GM12878 (cell line): ENCODE measurements at regions not wholly inside any gene's neighbourhood (a gene's known extent, or its start where the extent isn't known, plus 50 kb on each side); places are given as distances from the start of the nearest gene placed in this dataset.

ENCODE experiments used
- ATAC-seq: fragments of 200-7000 bp; cut with Tn5 transposase; 3 replicates; pipeline ENCODE4 v1.9.1; 2020; ENCODE audit warnings: mild to moderate bottlenecking, moderate library complexity
- BruUV-seq: library from RNA; stranded (reverse); fragments of 400-500 nt; replicated peaks from 2 replicates; lab custom pipeline; 2021; lab: Mats Ljungman, UMichigan
- CTCF ChIA-PET: fragments of 300-600 bp; sonication (Branson Sonifier 250); formaldehyde crosslinking; extraction: SDS; loops from one replicate; lab custom pipeline; 2021; ENCODE audit warnings: inconsistent platforms; lab: Yijun Ruan, JAX
- POLR2A ChIA-PET: fragments of 350-600 bp; formaldehyde crosslinking; extraction: SDS; loops from one replicate; lab custom pipeline; 2021; ENCODE audit warnings: inconsistent platforms; lab: Charles Lee
- RAD21 ChIA-PET: fragments of 300-600 bp; sonication (Branson Sonifier 250); formaldehyde crosslinking; loops from one replicate; lab custom pipeline; 2023; ENCODE audit warnings: antibody characterized with exemption; ENCODE audit not compliant: unreplicated experiment; lab: Charles Lee
- SMC1A ChIA-PET: fragments of 300-600 bp; sonication (Branson Sonifier 250); formaldehyde crosslinking; loops from one replicate; lab custom pipeline; 2023; ENCODE audit not compliant: unreplicated experiment, uncharacterized antibody; lab: Charles Lee
- DNase-seq: peaks from one replicate; pipeline ENCODE4 v3.0.0-alpha.2; 2011; ENCODE audit warnings: low read depth, low spot score
- FAIRE-seq: peaks from 3 replicates; lab custom pipeline; 2011; peaks lifted over from hg19 to GRCh38; lab: Jason Lieb, UNC
- H2AFZ ChIP-seq: 2 replicates; pipeline ENCODE4 v1.6.0; 2011; ENCODE audit warnings: low read depth, low read length, control low read depth; ENCODE audit not compliant: control insufficient read depth
- H3K27ac ChIP-seq: 2 replicates; pipeline ENCODE4 v1.5.1; 2011; ENCODE audit warnings: control low read depth; ENCODE audit not compliant: control insufficient read depth, insufficient read depth
- H3K27me3 ChIP-seq, 2 experiments: replicated peaks in 1 of 2; 2 replicates each; pipeline versions ENCODE4 v1.6.0 to v1.6.1; 2011; ENCODE audit warnings: low read length in 1 of 2; ENCODE audit not compliant: control insufficient read depth in 2 of 2, insufficient read depth in 2 of 2
- H3K36me3 ChIP-seq, 2 experiments: 2 replicates each; pipeline ENCODE4 v1.5.1; 2011; ENCODE audit warnings: low read length in 1 of 2; ENCODE audit not compliant: control insufficient read depth in 2 of 2, insufficient read depth in 2 of 2
- H3K4me1 ChIP-seq: 2 replicates; pipeline ENCODE4 v1.6.1; 2011; ENCODE audit warnings: mild to moderate bottlenecking, low read length, moderate library complexity, mixed read lengths; ENCODE audit not compliant: control insufficient read depth, insufficient read depth
- H3K4me2 ChIP-seq: 2 replicates; pipeline ENCODE4 v1.6.0; 2011; ENCODE audit warnings: control low read depth; ENCODE audit not compliant: control insufficient read depth, insufficient read depth
- H3K4me3 ChIP-seq: fragments of 200-600 bp; sonication (generic); 2 replicates; pipeline ENCODE4 v1.5.1; 2016
- H3K79me2 ChIP-seq: 2 replicates; pipeline ENCODE4 v1.6.0; 2011; ENCODE audit warnings: low read length; ENCODE audit not compliant: control insufficient read depth, insufficient read depth
- H3K9ac ChIP-seq: 2 replicates; pipeline ENCODE4 v1.8.0; 2011; ENCODE audit warnings: low read length, control low read depth, mixed read lengths; ENCODE audit not compliant: control insufficient read depth, insufficient read depth
- H3K9me3 ChIP-seq: replicated peaks from 3 replicates; pipeline ENCODE4 v1.5.1; 2011; ENCODE audit warnings: mild to moderate bottlenecking, low read length; ENCODE audit not compliant: control insufficient read depth, insufficient read depth
- H4K20me1 ChIP-seq: 2 replicates; pipeline ENCODE4 v1.6.0; 2011; ENCODE audit not compliant: control insufficient read depth, insufficient read depth
- BRCA1 ChIP-seq: IDR thresholded peaks from 2 replicates; pipeline ENCODE4 v1.6.1; 2011; ENCODE audit warnings: low read depth, low read length, improper control_type of control experiment
- DPF2 ChIP-seq: fragments of 450-650 bp; IDR thresholded peaks from 2 replicates; pipeline ENCODE4 v1.6.1; 2017; ENCODE audit warnings: mild to moderate bottlenecking
- E2F4 ChIP-seq: IDR thresholded peaks from 2 replicates; pipeline ENCODE4 v1.6.1; 2012; ENCODE audit warnings: low read depth, low read length, improper control_type of control experiment
- EZH2 ChIP-seq: IDR thresholded peaks from 2 replicates; pipeline ENCODE4 v1.6.1; 2012; ENCODE audit warnings: low read depth, mild to moderate bottlenecking, control low read depth, inconsistent platforms, low read length, borderline replicate concordance; ENCODE audit not compliant: control insufficient read depth
- IRF5 ChIP-seq: fragments of 450-650 bp; IDR thresholded peaks from 2 replicates; pipeline ENCODE4 v1.6.1; 2017; ENCODE audit warnings: borderline replicate concordance
- LARP7 ChIP-seq: fragments of 450-650 bp; IDR thresholded peaks from 2 replicates; pipeline ENCODE4 v1.6.1; 2017; ENCODE audit warnings: mild to moderate bottlenecking
- MEF2B ChIP-seq: fragments of 450-650 bp; IDR thresholded peaks from 2 replicates; pipeline ENCODE4 v1.6.1; 2018; ENCODE audit warnings: mild to moderate bottlenecking, moderate library complexity; ENCODE audit not compliant: partially characterized antibody, poor library complexity, severe bottlenecking
- NFIC ChIP-seq: IDR thresholded peaks from 2 replicates; pipeline ENCODE4 v1.6.1; 2012; ENCODE audit warnings: low read depth, mild to moderate bottlenecking, inconsistent platforms, low read length, moderate library complexity
- NR2C1 ChIP-seq: fragments of 450-650 bp; IDR thresholded peaks from 2 replicates; pipeline ENCODE4 v1.6.1; 2017; ENCODE audit warnings: antibody characterized with exemption, mild to moderate bottlenecking, moderate library complexity
- POU2F2 ChIP-seq: IDR thresholded peaks from 3 replicates; pipeline ENCODE4 v1.6.1; 2011; ENCODE audit warnings: low read depth, mild to moderate bottlenecking, low read length, borderline replicate concordance
- SMAD5 ChIP-seq: IDR thresholded peaks from 2 replicates; pipeline ENCODE4 v1.6.1; 2016; ENCODE audit warnings: antibody characterized with exemption, low read depth
- SREBF1 ChIP-seq: IDR thresholded peaks from 2 replicates; pipeline ENCODE4 v1.6.1; 2012; ENCODE audit warnings: mild to moderate bottlenecking, low read length
- USF1 ChIP-seq: IDR thresholded peaks from 2 replicates; pipeline ENCODE4 v1.6.1; 2011; ENCODE audit warnings: borderline replicate concordance, low read depth, mild to moderate bottlenecking, moderate library complexity, mixed read lengths, low read length; ENCODE audit not compliant: insufficient read depth; ENCODE audit errors: extremely low read length
- ZBTB40 ChIP-seq: fragments of 450-650 bp; IDR thresholded peaks from 2 replicates; pipeline ENCODE4 v1.6.1; 2016; ENCODE audit warnings: mild to moderate bottlenecking, moderate library complexity, borderline replicate concordance
- WGBS: methylation state at CpG from one replicate; pipeline ENCODE4 v1.1.6; 2016; ENCODE audit warnings: low lambda C conversion rate; ENCODE audit not compliant: insufficient replicate concordance, insufficient coverage; ENCODE audit errors: missing lambda C conversion rate; 5-methylcytosine and 5-hydroxymethylcytosine counted together
- in situ Hi-C: fragments of 300-500 bp; cut with MboI; formaldehyde crosslinking; loops from 9 replicates; pipeline ENCODE4 v1.14.3; 2018; ENCODE audit warnings: mixed read lengths
- intact Hi-C: fragments of 100-400 bp; cut with micrococcal nuclease; formaldehyde crosslinking; loops from one replicate; pipeline ENCODE4 v1.14.2; 2022; ENCODE audit not compliant: unreplicated experiment

GRCh38 chr1:37169241-37169640 is 134.9 kb upstream of the GRIK3 start (continued):
- TF ChIP-seq USF1 (no peak), BRCA1 (no peak), NR2C1 (no peak), POU2F2 (no peak), DPF2 (no peak)
- TF ChIP-seq, all 136 proteins: peak for 0

- Histone ChIP-seq H3K36me3 (no peaks in the 10 kb centered on the region), H3K27me3 (no peaks in the 10 kb centered on the region; a peak in 1 of 4 replicates), H3K9me3 (no peaks in the 10 kb centered on the region), H3K27ac (no peak overlapping the region), H3K4me3 (no peak overlapping the region), H3K4me2 (no peak overlapping the region), H3K79me2 (no peaks in the 10 kb centered on the region), H4K20me1 (no peaks in the 10 kb centered on the region), H2AFZ (no peak overlapping the region), H3K9ac (no peak overlapping the region), H3K4me1 (no peaks in the 10 kb centered on the region)
- FAIRE-seq (no peak), DNase-seq (no peak), ATAC-seq (no peak)
- ChIA-PET RAD21 (no interaction called here), POLR2A (no interaction called here), SMC1A (no interaction called here), CTCF (no interaction called here)
- intact Hi-C loops: loop anchor here (10.0 kb wide), 1 partner anchor 155 kb away; no protein-coding TSS in a partner anchor
- WGBS: 23% methylated on average over 8 of the region's 8 CpGs
- in situ Hi-C loops: no loop called here
- BruUV-seq: no TSS peak
- TF ChIP-seq E2F4 (no peak), IRF5 (no peak), NFIC (no peak), SREBF1 (no peak), ZBTB40 (no peak), MEF2B (no peak), LARP7 (no peak), SMAD5 (no peak), EZH2 (no peak)
These were observed 135.5 kb upstream of the GRIK3 start for GRCh38 chr1:37169743-37170275.
